ENCODE measurements at regions not wholly inside any gene's neighbourhood (a gene's known extent, or its start where the extent isn't known, plus 50 kb on each side); places are given as distances from the start of the nearest gene placed in this dataset.

GRCh38 chr10:120161111-120161510 lies 268.6 kb downstream of the SEC23IP start:
- H3K9me3 ChIP-seq = no peaks in the 10 kb centered on the region
- Mint-ChIP-seq H3K4me1 (ENCODE audit: low read depth, unreplicated experiment) (no peaks in the 10 kb centered on the region), H3K4me3 (ENCODE audit: unreplicated experiment) (no peak overlapping the region), H3K27ac (ENCODE audit: unreplicated experiment) (no peak overlapping the region), H3K9me3 (ENCODE audit: unreplicated experiment) (no peaks in the 10 kb centered on the region), H3K36me3 (ENCODE audit: insufficient read depth, unreplicated experiment) (no peaks in the 10 kb centered on the region), H3K27me3 (ENCODE audit: insufficient read depth, unreplicated experiment) (peaks cover 23% of the 10 kb centered on the region)
- H3K36me3 ChIP-seq (ENCODE audit: control insufficient read depth, insufficient read depth, low read length) = no peaks in the 10 kb centered on the region
- H3K4me3 ChIP-seq (ENCODE audit: low read depth, low read length) = no peak overlapping the region
- CTCF ChIA-PET = no interaction called here
- TF ChIP-seq, protein P1, sequence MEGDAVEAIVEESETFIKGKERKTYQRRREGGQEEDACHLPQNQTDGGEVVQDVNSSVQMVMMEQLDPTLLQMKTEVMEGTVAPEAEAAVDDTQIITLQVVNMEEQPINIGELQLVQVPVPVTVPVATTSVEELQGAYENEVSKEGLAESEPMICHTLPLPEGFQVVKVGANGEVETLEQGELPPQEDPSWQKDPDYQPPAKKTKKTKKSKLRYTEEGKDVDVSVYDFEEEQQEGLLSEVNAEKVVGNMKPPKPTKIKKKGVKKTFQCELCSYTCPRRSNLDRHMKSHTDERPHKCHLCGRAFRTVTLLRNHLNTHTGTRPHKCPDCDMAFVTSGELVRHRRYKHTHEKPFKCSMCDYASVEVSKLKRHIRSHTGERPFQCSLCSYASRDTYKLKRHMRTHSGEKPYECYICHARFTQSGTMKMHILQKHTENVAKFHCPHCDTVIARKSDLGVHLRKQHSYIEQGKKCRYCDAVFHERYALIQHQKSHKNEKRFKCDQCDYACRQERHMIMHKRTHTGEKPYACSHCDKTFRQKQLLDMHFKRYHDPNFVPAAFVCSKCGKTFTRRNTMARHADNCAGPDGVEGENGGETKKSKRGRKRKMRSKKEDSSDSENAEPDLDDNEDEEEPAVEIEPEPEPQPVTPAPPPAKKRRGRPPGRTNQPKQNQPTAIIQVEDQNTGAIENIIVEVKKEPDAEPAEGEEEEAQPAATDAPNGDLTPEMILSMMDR (IDR thresholded peaks at IDR 0.05; ENCODE audit: insufficient read depth in 1 of 2, low read depth in 1 of 2, low read length in 1 of 2, severe bottlenecking in 1 of 2, unreplicated experiment in 1 of 2) = no peak
- no peaks in the 10 kb centered on the region for H3K27me3 ChIP-seq (replicated peaks; ENCODE audit: control insufficient read depth, insufficient read depth, low read length)
- BruUV-seq (replicated peaks) = no TSS peak
- no peaks in the 10 kb centered on the region for H3K4me1 ChIP-seq
- intact Hi-C loops (cut with micrococcal nuclease; ENCODE audit: unreplicated experiment) = no loop called here
- no peak for DNase-seq
- POLR2A ChIA-PET = no interaction called here

DNA sequence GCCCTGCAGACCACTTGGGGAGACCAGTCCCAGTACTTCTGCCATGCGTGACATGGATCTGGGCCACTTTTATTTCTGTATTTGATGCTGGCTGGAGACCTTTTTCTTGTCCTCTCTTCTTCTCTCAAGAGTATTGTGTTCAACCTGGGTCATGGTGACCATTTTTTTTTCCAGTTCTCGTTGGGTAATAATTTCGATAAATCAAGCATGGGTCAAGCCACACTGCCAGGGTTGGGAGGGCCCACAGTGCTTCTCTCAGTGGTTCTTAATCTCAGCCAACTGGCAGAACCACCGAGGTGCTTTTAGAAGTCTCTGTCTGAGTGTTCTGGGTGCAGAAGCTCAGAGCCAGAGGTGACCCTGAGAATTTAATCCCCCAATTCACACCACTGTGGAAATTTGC lies 269.9 kb downstream of the SEC23IP start:
- CTCF ChIA-PET = interaction anchor here (0.7 kb wide), 1 partner anchor 59 kb away, joined by 4 read pairs; no protein-coding TSS in a partner anchor
- TF ChIP-seq, protein P1 (IDR thresholded peaks at IDR 0.05; ENCODE audit: insufficient read depth in 1 of 2, low read depth in 1 of 2, low read length in 1 of 2, severe bottlenecking in 1 of 2, unreplicated experiment in 1 of 2) = no peak
- H3K4me1 Mint-ChIP-seq (ENCODE audit: low read depth, unreplicated experiment) = no peaks in the 10 kb centered on the region
- intact Hi-C loops (cut with micrococcal nuclease; ENCODE audit: unreplicated experiment) = no loop called here
- Histone ChIP-seq H3K4me3 (ENCODE audit: low read depth, low read length) (no peak overlapping the region), H3K4me1 (no peaks in the 10 kb centered on the region), H3K36me3 (ENCODE audit: control insufficient read depth, insufficient read depth, low read length) (no peaks in the 10 kb centered on the region), H3K27me3 (replicated peaks; ENCODE audit: control insufficient read depth, insufficient read depth, low read length) (no peaks in the 10 kb centered on the region), H3K9me3 (0 out of 2 replicates have a peak, but pooled peaks cover 3% of the 10 kb centered on the region)
- no TSS peak for BruUV-seq (replicated peaks)
- H3K9me3 Mint-ChIP-seq (ENCODE audit: unreplicated experiment) = no peaks in the 10 kb centered on the region
- POLR2A ChIA-PET = no interaction called here
- no peak overlapping the region for H3K27ac Mint-ChIP-seq (ENCODE audit: unreplicated experiment)
- peaks cover 23% of the 10 kb centered on the region for H3K27me3 Mint-ChIP-seq (ENCODE audit: insufficient read depth, unreplicated experiment)
- H3K4me3 Mint-ChIP-seq (ENCODE audit: unreplicated experiment) = no peak overlapping the region
- no peak for DNase-seq
- no peaks in the 10 kb centered on the region for H3K36me3 Mint-ChIP-seq (ENCODE audit: insufficient read depth, unreplicated experiment)

GRCh38 chr10:120172356-120172755 lies 279.8 kb downstream of the SEC23IP start:
- H3K4me1 ChIP-seq = no peaks in the 10 kb centered on the region
- Mint-ChIP-seq H3K4me1 (ENCODE audit: low read depth, unreplicated experiment) (no peaks in the 10 kb centered on the region), H3K27me3 (ENCODE audit: insufficient read depth, unreplicated experiment) (peaks cover 23% of the 10 kb centered on the region), H3K27ac (ENCODE audit: unreplicated experiment) (no peak overlapping the region), H3K9me3 (ENCODE audit: unreplicated experiment) (no peaks in the 10 kb centered on the region), H3K36me3 (ENCODE audit: insufficient read depth, unreplicated experiment) (no peaks in the 10 kb centered on the region), H3K4me3 (ENCODE audit: unreplicated experiment) (no peak overlapping the region)
- no peaks in the 10 kb centered on the region for H3K27me3 ChIP-seq (replicated peaks; ENCODE audit: control insufficient read depth, insufficient read depth, low read length)
- intact Hi-C loops (cut with micrococcal nuclease; ENCODE audit: unreplicated experiment) = no loop called here
- no TSS peak for BruUV-seq (replicated peaks)
- H3K36me3 ChIP-seq (ENCODE audit: control insufficient read depth, insufficient read depth, low read length) = no peaks in the 10 kb centered on the region
- ChIA-PET CTCF (no interaction called here), POLR2A (no interaction called here)
- no peak overlapping the region for H3K4me3 ChIP-seq (ENCODE audit: low read depth, low read length)
- 0 out of 2 replicates have a peak, but pooled peaks cover 3% of the 10 kb centered on the region for H3K9me3 ChIP-seq
- no peak for DNase-seq
- TF ChIP-seq, protein P1 (IDR thresholded peaks at IDR 0.05; ENCODE audit: insufficient read depth in 1 of 2, low read depth in 1 of 2, low read length in 1 of 2, severe bottlenecking in 1 of 2, unreplicated experiment in 1 of 2) = no peak

Data from Caco-2 (cell line).